H1 (cell line): ENCODE measurements at regions not wholly inside any gene's neighbourhood (a gene's known extent, or its start where the extent isn't known, plus 50 kb on each side); places are given as distances from the start of the nearest gene placed in this dataset.

ENCODE experiments used
- KDM1A ChIP-seq: fragments of 200-600, 300-600 bp; sonication (generic); IDR thresholded peaks from 2 replicates; pipeline ENCODE4 v1.7.1; 2016; ENCODE audit warnings: mild to moderate bottlenecking, low read length, borderline replicate concordance
- POLR2A ChIP-seq, 2 experiments: IDR thresholded peaks; 1 replicate in 1 of 2; 2 replicates in 1 of 2; pipeline ENCODE4 v1.6.1; 2011; ENCODE audit warnings: low read depth in 2 of 2, low read length in 2 of 2, mild to moderate bottlenecking in 2 of 2; ENCODE audit errors: control extremely low read depth in 1 of 2
- RAD21 ChIP-seq, 2 experiments: IDR thresholded peaks in 1 of 2; conservative IDR thresholded peaks in 1 of 2; 2 replicates each; pipeline ENCODE4 v1.6.1; 2011; ENCODE audit warnings: low read depth in 2 of 2, low read length in 2 of 2, improper control_type of control experiment in 1 of 2, inconsistent platforms in 1 of 2, mild to moderate bottlenecking in 1 of 2, moderate library complexity in 1 of 2
- RFX5 ChIP-seq: IDR thresholded peaks from 2 replicates; pipeline ENCODE4 v1.6.1; 2011; ENCODE audit warnings: low read depth, low read length, improper control_type of control experiment, borderline replicate concordance
- TF ChIP-seq, protein P1 (sequence below): IDR thresholded peaks from 2 replicates; pipeline ENCODE4 v1.6.1; 2012; ENCODE audit warnings: inconsistent platforms

DNA sequence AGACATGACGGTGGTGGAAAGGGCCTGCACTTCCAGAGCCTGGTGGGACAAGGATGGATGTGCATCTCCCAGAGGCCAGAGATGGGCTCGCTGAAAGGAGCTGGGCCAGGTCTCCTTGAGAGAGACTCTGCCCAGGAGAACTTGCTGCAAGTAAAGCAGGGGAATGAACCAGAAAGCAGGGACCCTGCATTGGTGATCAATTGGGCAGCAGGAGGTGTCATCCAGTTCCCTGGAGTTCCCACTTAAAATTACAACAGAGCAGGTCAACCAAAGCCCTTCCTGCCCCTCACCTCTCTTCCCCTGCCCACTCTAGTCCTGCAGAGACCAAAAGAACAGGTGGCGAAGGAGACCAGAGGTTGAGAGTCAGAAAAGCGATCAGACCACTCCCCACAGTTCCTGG lies 69.7 kb upstream of the CAB39 start:
- no peak for TF ChIP-seq RFX5
- TF ChIP-seq RAD21 (IDR thresholded peaks at IDR 0.05 in 1 of 2, conservative IDR thresholded peaks at IDR 0.05 in 1 of 2; ENCODE audit: low read depth in 2 of 2, low read length in 2 of 2) = no peak
- TF ChIP-seq, protein P1, sequence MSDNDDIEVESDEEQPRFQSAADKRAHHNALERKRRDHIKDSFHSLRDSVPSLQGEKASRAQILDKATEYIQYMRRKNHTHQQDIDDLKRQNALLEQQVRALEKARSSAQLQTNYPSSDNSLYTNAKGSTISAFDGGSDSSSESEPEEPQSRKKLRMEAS = no peak
- no peak for TF ChIP-seq KDM1A
- no peak for TF ChIP-seq POLR2A (IDR thresholded peaks at IDR 0.05; ENCODE audit: control extremely low read depth in 1 of 2, low read depth in 2 of 2, low read length in 2 of 2)
